Bronchial epithelial cell (primary cell): ENCODE measurements at regions not wholly inside any gene's neighbourhood (a gene's known extent, or its start where the extent isn't known, plus 50 kb on each side); places are given as distances from the start of the nearest gene placed in this dataset.

Experiments used
- DNase-seq: peaks from one replicate; pipeline ENCODE4 v3.0.0-alpha.2; 2010; ENCODE audit warnings: low read depth
- FAIRE-seq: peaks from 2 replicates; lab custom pipeline; 2011; peaks lifted over from hg19 to GRCh38; lab: Jason Lieb, UNC
- H3K27me3 ChIP-seq: 2 replicates; pipeline ENCODE4 v1.5.1; 2011; ENCODE audit warnings: low read length; ENCODE audit not compliant: control insufficient read depth, insufficient read depth
- H3K36me3 ChIP-seq: 2 replicates; pipeline ENCODE4 v1.5.1; 2011; ENCODE audit warnings: low read length; ENCODE audit not compliant: control insufficient read depth, insufficient read depth
- H3K4me3 ChIP-seq: 2 replicates; pipeline ENCODE4 v1.5.1; 2011; ENCODE audit warnings: mild to moderate bottlenecking, low read depth, low read length, control low read depth
- CTCF ChIP-seq: IDR thresholded peaks from 2 replicates; pipeline ENCODE4 v1.5.1; 2011; ENCODE audit warnings: mild to moderate bottlenecking, moderate library complexity, low read length, control low read depth, inconsistent platforms; ENCODE audit not compliant: insufficient read depth, severe bottlenecking

GRCh38 chr10:10222304-10222841, 795.3 kb upstream of the CELF2 start:
- TF ChIP-seq CTCF = no peak
- FAIRE-seq (no peak), DNase-seq (no peak)
- Histone ChIP-seq H3K4me3 (no peak overlapping the region), H3K27me3 (no peaks in the 10 kb centered on the region), H3K36me3 (no peaks in the 10 kb centered on the region)

- TF ChIP-seq CTCF = no peak
- Histone ChIP-seq H3K4me3 (no peak overlapping the region), H3K27me3 (no peaks in the 10 kb centered on the region), H3K36me3 (no peaks in the 10 kb centered on the region)
- DNase-seq (no peak), FAIRE-seq (no peak)
Measured at GRCh38 chr10:10223131-10223530, 794.5 kb upstream of the CELF2 start.

GRCh38 chr10:10225136-10225676, 792.5 kb upstream of the CELF2 start:
- DNase-seq = no peak
- no peak for TF ChIP-seq CTCF
- H3K36me3 ChIP-seq = no peaks in the 10 kb centered on the region
- H3K4me3 ChIP-seq = no peak overlapping the region
- FAIRE-seq = no peak
- H3K27me3 ChIP-seq = no peaks in the 10 kb centered on the region

GRCh38 chr10:10233229-10233628, 784.4 kb upstream of the CELF2 start:
- H3K4me3 ChIP-seq = no peak overlapping the region
- no peaks in the 10 kb centered on the region for H3K36me3 ChIP-seq
- no peak for FAIRE-seq
- H3K27me3 ChIP-seq = no peaks in the 10 kb centered on the region
- TF ChIP-seq CTCF = no peak
- DNase-seq = peak; percentile 17

- no peaks in the 10 kb centered on the region for H3K27me3 ChIP-seq
- no peaks in the 10 kb centered on the region for H3K36me3 ChIP-seq
- no peak for FAIRE-seq
- TF ChIP-seq CTCF = no peak
- no peak overlapping the region for H3K4me3 ChIP-seq
- DNase-seq = peak; percentile 22
Measured at GRCh38 chr10:10235003-10235402, 782.7 kb upstream of the CELF2 start.

GRCh38 chr10:10247585-10247984, 770.1 kb upstream of the CELF2 start:
- H3K36me3 ChIP-seq = no peaks in the 10 kb centered on the region
- no peaks in the 10 kb centered on the region for H3K27me3 ChIP-seq
- FAIRE-seq = no peak
- no peak overlapping the region for H3K4me3 ChIP-seq
- no peak for TF ChIP-seq CTCF
- DNase-seq = no peak
